Neuronal stem cell (in vitro differentiated cells): ENCODE measurements at regions not wholly inside any gene's neighbourhood (a gene's known extent, or its start where the extent isn't known, plus 50 kb on each side); places are given as distances from the start of the nearest gene placed in this dataset.

Source experiments
- DNase-seq: peaks from one replicate; pipeline ENCODE4 v3.0.0-alpha.2; 2013; ENCODE audit warnings: low spot score
- H2AFZ ChIP-seq: one replicate; pipeline ENCODE4 v1.6.1; 2013; ENCODE audit warnings: mild to moderate bottlenecking, low read length, inconsistent platforms
- H2AK5ac ChIP-seq: 2 replicates; pipeline ENCODE4 v1.6.1; 2013; ENCODE audit warnings: low read depth, mild to moderate bottlenecking, inconsistent platforms, low read length, moderate library complexity, mixed read lengths
- H2BK120ac ChIP-seq: 2 replicates; pipeline ENCODE4 v1.6.1; 2013; ENCODE audit warnings: low read depth, mild to moderate bottlenecking, inconsistent platforms, low read length, moderate library complexity, mixed read lengths
- H2BK12ac ChIP-seq: one replicate; pipeline ENCODE4 v1.6.1; 2013; ENCODE audit warnings: low read length, inconsistent platforms
- H2BK15ac ChIP-seq: 2 replicates; pipeline ENCODE4 v1.6.1; 2013; ENCODE audit warnings: mild to moderate bottlenecking, low read length, inconsistent platforms, mixed read lengths
- H2BK5ac ChIP-seq: one replicate; pipeline ENCODE4 v1.6.1; 2013; ENCODE audit warnings: inconsistent platforms, mild to moderate bottlenecking, low read length, moderate library complexity
- H3K14ac ChIP-seq: one replicate; pipeline ENCODE4 v1.6.1; 2013; ENCODE audit warnings: low read length, inconsistent platforms
- H3K18ac ChIP-seq: 2 replicates; pipeline ENCODE4 v1.6.1; 2013; ENCODE audit warnings: low read length, inconsistent platforms
- H3K23ac ChIP-seq: 2 replicates; pipeline ENCODE4 v1.6.1; 2013; ENCODE audit warnings: low read depth, mild to moderate bottlenecking, mixed read lengths, low read length, inconsistent platforms; ENCODE audit not compliant: poor library complexity
- H3K27ac ChIP-seq: replicated peaks from 3 replicates; pipeline ENCODE4 v1.5.1; 2013; ENCODE audit warnings: low read length, inconsistent platforms
- H3K27me3 ChIP-seq, 3 experiments: 2 replicates each; pipeline ENCODE4 v1.6.1; 2013; ENCODE audit warnings: low read length in 3 of 3, mild to moderate bottlenecking in 2 of 3, inconsistent platforms in 1 of 3, low read depth in 1 of 3, mixed read lengths in 1 of 3, moderate library complexity in 1 of 3; ENCODE audit not compliant: control insufficient read depth in 3 of 3, insufficient read depth in 3 of 3
- H3K36me3 ChIP-seq, 2 donors: replicated peaks in 1 of 2; 2 replicates each; pipeline ENCODE4 v1.6.1; 2013; ENCODE audit warnings: low read length in 2 of 2; ENCODE audit not compliant: control insufficient read depth in 2 of 2, insufficient read depth in 2 of 2
- H3K4ac ChIP-seq: 2 replicates; pipeline ENCODE4 v1.6.1; 2013; ENCODE audit warnings: inconsistent platforms, mild to moderate bottlenecking, low read length, moderate library complexity
- H3K4me1 ChIP-seq, 2 donors: 1 replicate in 1 of 2; 2 replicates in 1 of 2; pipeline ENCODE4 v1.6.1; 2013; ENCODE audit warnings: low read length in 2 of 2, low read depth in 1 of 2; ENCODE audit not compliant: control insufficient read depth in 2 of 2, insufficient read depth in 1 of 2
- H3K4me2 ChIP-seq: one replicate; pipeline ENCODE4 v1.6.1; 2013; ENCODE audit warnings: mild to moderate bottlenecking, low read length, inconsistent platforms; ENCODE audit not compliant: insufficient read depth, poor library complexity, severe bottlenecking
- H3K4me3 ChIP-seq, 2 donors: 2 replicates each; pipeline ENCODE4 v1.5.1; 2013; ENCODE audit warnings: low read length in 2 of 2, mild to moderate bottlenecking in 2 of 2, inconsistent platforms in 1 of 2, moderate library complexity in 1 of 2
- H3K79me1 ChIP-seq: one replicate; pipeline ENCODE4 v1.6.1; 2013; ENCODE audit warnings: low read depth, mild to moderate bottlenecking, inconsistent platforms, low read length, moderate library complexity
- H3K9ac ChIP-seq: one replicate; pipeline ENCODE4 v1.6.1; 2013; ENCODE audit warnings: mild to moderate bottlenecking, low read depth, low read length, inconsistent platforms; ENCODE audit not compliant: poor library complexity
- H3K9me3 ChIP-seq, 2 donors: replicated peaks in 1 of 2; 2 replicates each; pipeline versions ENCODE3 to v1.6.1; 2013; ENCODE audit warnings: low read length in 2 of 2, mild to moderate bottlenecking in 2 of 2, inconsistent platforms in 1 of 2, low read depth in 1 of 2, mixed read lengths in 1 of 2, moderate library complexity in 1 of 2; ENCODE audit not compliant: control insufficient read depth in 2 of 2, insufficient read depth in 1 of 2
- H4K8ac ChIP-seq: one replicate; pipeline ENCODE4 v1.6.1; 2013; ENCODE audit warnings: low read depth, mild to moderate bottlenecking, inconsistent platforms, low read length, moderate library complexity
- H4K91ac ChIP-seq: one replicate; pipeline ENCODE4 v1.6.1; 2013; ENCODE audit warnings: low read length, low read depth, mild to moderate bottlenecking, inconsistent platforms; ENCODE audit not compliant: poor library complexity
- WGBS, 2 donors: extraction: QIAGEN DNeasy Blood & Tissue Kit; methylation state at CpG; one replicate each; pipeline ENCODE4 v1.1.7; 2013; ENCODE audit warnings: missing lambda C conversion rate in 2 of 2, mixed read lengths in 1 of 2; ENCODE audit not compliant: insufficient read length in 2 of 2, insufficient replicate concordance in 1 of 2; ENCODE audit errors: extremely low coverage in 2 of 2; 5-methylcytosine and 5-hydroxymethylcytosine counted together

DNA sequence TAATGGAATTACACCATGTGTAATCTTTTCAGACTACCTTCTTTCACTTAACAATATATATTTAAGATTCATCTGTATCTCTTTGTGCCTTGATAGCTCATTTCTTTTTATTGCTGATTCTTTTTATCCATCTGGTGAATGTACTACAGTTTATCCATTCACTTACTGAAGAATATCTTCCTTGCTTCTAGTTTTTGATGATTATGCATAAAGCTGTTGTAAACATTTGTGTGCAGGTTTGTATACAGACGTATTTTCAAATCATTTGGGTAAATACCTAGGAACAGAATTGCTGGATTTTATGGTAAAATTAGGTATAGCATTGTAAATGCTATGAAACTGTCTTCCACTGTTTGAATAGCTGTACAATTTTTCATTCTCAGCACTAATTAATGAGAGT, 592.6 kb upstream of the HS6ST1 start:
- H3K4me1 ChIP-seq: no peaks in the 10 kb centered on the region
- no peak overlapping the region for H3K23ac ChIP-seq
- H3K79me1 ChIP-seq: no peaks in the 10 kb centered on the region
- no peak overlapping the region for H3K9ac ChIP-seq
- H2BK120ac ChIP-seq: no peak overlapping the region
- WGBS, 2 donors: no CpG with 5 or more reads among the region's 1 CpG
- no peaks in the 10 kb centered on the region for H3K36me3 ChIP-seq
- no peak overlapping the region for H4K91ac ChIP-seq
- H3K27ac ChIP-seq: no peak overlapping the region
- no peak overlapping the region for H3K14ac ChIP-seq
- H3K18ac ChIP-seq: no peak overlapping the region
- H2BK15ac ChIP-seq: no peak overlapping the region
- H3K27me3 ChIP-seq: no peaks in the 10 kb centered on the region
- no peak overlapping the region for H2BK12ac ChIP-seq
- H2AFZ ChIP-seq: no peak overlapping the region
- H3K4me2 ChIP-seq: no peak overlapping the region
- H3K4me3 ChIP-seq: no peak overlapping the region
- H3K9me3 ChIP-seq: peaks cover 0 to 2% of the 10 kb centered on the region in 2 donors
- H2BK5ac ChIP-seq: no peak overlapping the region
- H3K4ac ChIP-seq: no peak overlapping the region
- no peak for DNase-seq
- H2AK5ac ChIP-seq: no peak overlapping the region
- no peak overlapping the region for H4K8ac ChIP-seq

DNA sequence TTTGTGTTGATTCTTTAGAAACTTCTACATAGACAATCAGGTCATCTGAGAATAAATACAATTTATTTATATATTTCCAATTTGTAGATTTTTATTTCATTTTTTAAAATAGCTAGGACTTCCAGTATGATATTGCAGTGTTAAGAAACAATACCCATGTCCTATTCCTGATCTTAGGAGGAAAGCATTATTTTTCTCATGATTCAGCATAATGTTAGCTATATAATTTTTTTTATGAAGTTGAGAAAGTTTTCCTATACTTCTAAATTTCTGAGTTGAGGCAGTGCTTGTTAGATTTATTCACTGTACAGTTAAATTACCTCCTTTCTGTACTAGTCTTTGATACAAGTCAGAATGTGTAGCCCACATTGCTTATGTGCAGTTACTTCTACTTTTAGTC, 595.7 kb upstream of the HS6ST1 start:
- Histone ChIP-seq H3K14ac (no peak overlapping the region), H2BK120ac (no peak overlapping the region), H4K91ac (no peak overlapping the region), H3K23ac (no peak overlapping the region), H2BK12ac (no peak overlapping the region), H3K4me1 (no peaks in the 10 kb centered on the region), H3K9me3 (peaks cover 0 to 2% of the 10 kb centered on the region in 2 donors), H3K4me3 (no peak overlapping the region), H2AFZ (no peak overlapping the region), H3K79me1 (no peaks in the 10 kb centered on the region), H3K9ac (no peak overlapping the region), H4K8ac (no peak overlapping the region), H2BK5ac (no peak overlapping the region), H3K4me2 (no peak overlapping the region), H3K18ac (no peak overlapping the region), H3K27ac (no peak overlapping the region), H3K36me3 (no peaks in the 10 kb centered on the region), H3K27me3 (no peaks in the 10 kb centered on the region), H2BK15ac (no peak overlapping the region), H2AK5ac (no peak overlapping the region), H3K4ac (no peak overlapping the region)
- no peak for DNase-seq

DNA sequence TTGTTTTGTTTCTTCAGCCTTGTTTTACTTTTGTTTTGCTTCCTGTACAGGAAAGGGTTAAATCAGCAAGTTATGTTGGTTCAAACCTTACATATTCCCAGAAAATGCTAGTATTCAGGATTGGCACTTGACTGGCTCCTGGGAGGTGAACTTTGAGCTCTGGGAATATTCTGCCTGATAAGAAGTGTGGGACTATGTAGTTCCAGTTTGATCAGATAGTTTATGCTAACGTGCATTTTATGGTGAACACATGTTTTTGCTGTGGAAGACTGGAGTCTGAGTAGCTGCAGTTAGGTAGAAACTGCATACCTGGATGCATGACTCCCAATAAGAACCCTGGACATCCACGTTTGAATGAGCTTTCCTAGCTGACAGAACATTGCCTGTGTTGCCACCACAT, 603.1 kb upstream of the HS6ST1 start:
- no CpG with 5 or more reads among the region's 2 CpGs for WGBS, 2 donors
- Histone ChIP-seq H2BK12ac (no peak overlapping the region), H4K8ac (no peak overlapping the region), H2AK5ac (no peak overlapping the region), H2AFZ (no peak overlapping the region), H3K27ac (no peak overlapping the region), H3K27me3 (no peaks in the 10 kb centered on the region), H3K14ac (no peak overlapping the region), H3K36me3 (no peaks in the 10 kb centered on the region), H3K23ac (no peak overlapping the region), H3K4me2 (no peak overlapping the region), H2BK120ac (no peak overlapping the region), H2BK15ac (no peak overlapping the region), H3K18ac (no peak overlapping the region), H3K9ac (no peak overlapping the region), H3K4me1 (no peaks in the 10 kb centered on the region), H3K9me3 (no peaks in the 10 kb centered on the region), H4K91ac (no peak overlapping the region), H3K4ac (no peak overlapping the region), H3K79me1 (no peaks in the 10 kb centered on the region), H2BK5ac (no peak overlapping the region), H3K4me3 (no peak overlapping the region)
- DNase-seq: no peak

DNA sequence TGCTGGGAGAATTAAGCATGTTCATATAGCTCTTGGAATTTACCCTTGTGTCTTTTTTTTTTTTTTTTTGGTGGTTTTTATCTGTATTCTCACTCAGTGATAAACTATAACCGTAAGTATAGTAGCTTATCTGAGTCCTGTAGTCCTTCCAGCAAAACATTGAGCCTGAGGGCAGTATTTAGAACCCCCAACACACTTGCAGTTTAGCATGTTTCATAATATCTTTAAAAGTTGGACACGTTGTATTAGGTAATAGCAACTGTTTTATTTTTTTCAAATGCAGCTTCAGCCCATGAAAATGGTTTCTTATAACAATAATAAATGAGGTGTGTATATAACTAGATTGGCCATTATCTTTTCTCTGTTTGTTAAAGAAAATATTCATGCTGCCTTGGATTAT, 603.5 kb upstream of the HS6ST1 start:
- no peak overlapping the region for H2BK5ac ChIP-seq
- WGBS, 2 donors: no CpG with 5 or more reads among the region's 2 CpGs
- DNase-seq: no peak
- no peaks in the 10 kb centered on the region for H3K36me3 ChIP-seq
- no peak overlapping the region for H3K9ac ChIP-seq
- no peak overlapping the region for H3K4me2 ChIP-seq
- H2BK15ac ChIP-seq: no peak overlapping the region
- no peak overlapping the region for H2BK120ac ChIP-seq
- no peaks in the 10 kb centered on the region for H3K9me3 ChIP-seq
- no peaks in the 10 kb centered on the region for H3K27me3 ChIP-seq
- no peak overlapping the region for H3K18ac ChIP-seq
- no peak overlapping the region for H3K4ac ChIP-seq
- no peak overlapping the region for H4K91ac ChIP-seq
- H4K8ac ChIP-seq: no peak overlapping the region
- no peak overlapping the region for H3K23ac ChIP-seq
- no peaks in the 10 kb centered on the region for H3K4me1 ChIP-seq
- H2BK12ac ChIP-seq: no peak overlapping the region
- no peaks in the 10 kb centered on the region for H3K79me1 ChIP-seq
- no peak overlapping the region for H3K14ac ChIP-seq
- no peak overlapping the region for H2AFZ ChIP-seq
- no peak overlapping the region for H3K4me3 ChIP-seq
- no peak overlapping the region for H3K27ac ChIP-seq
- no peak overlapping the region for H2AK5ac ChIP-seq
